SK-N-SH treated with all-trans-retinoic acid at 6 μM for 48 hours (cell line): ENCODE measurements at regions not wholly inside any gene's neighbourhood (a gene's known extent, or its start where the extent isn't known, plus 50 kb on each side); places are given as distances from the start of the nearest gene placed in this dataset.

Experiments used
- ARNTL ChIP-seq: fragments of 450-650 bp; formaldehyde crosslinking; IDR thresholded peaks from 2 replicates; pipeline ENCODE4 v1.5.0; 2020; ENCODE audit warnings: low read depth, mild to moderate bottlenecking, moderate library complexity, borderline replicate concordance
- CREB5 ChIP-seq: fragments of 250-450 bp; sonication (Bioruptor Pico); IDR thresholded peaks from 2 replicates; pipeline ENCODE4 v1.5.1; 2020; ENCODE audit warnings: low read depth, mild to moderate bottlenecking, moderate library complexity
- CSRNP3 ChIP-seq: fragments of 250-450 bp; sonication (Bioruptor Pico); IDR thresholded peaks from 2 replicates; pipeline ENCODE4 v1.5.1; 2021; ENCODE audit warnings: mild to moderate bottlenecking, moderate library complexity
- PATZ1 ChIP-seq: fragments of 250-450 bp; sonication (Bioruptor Pico); IDR thresholded peaks from 2 replicates; pipeline ENCODE4 v1.8.0; 2020; ENCODE audit warnings: mild to moderate bottlenecking, moderate library complexity, borderline replicate concordance
- POU6F1 ChIP-seq: fragments of 250-450 bp; sonication (Bioruptor Pico); IDR thresholded peaks from 2 replicates; pipeline ENCODE4 v1.8.0; 2021; ENCODE audit warnings: low read depth, mild to moderate bottlenecking, moderate library complexity, borderline replicate concordance
- PPARA ChIP-seq: fragments of 250-450 bp; sonication (Bioruptor Pico); IDR thresholded peaks from 2 replicates; pipeline ENCODE4 v1.5.0; 2020; ENCODE audit warnings: mild to moderate bottlenecking, borderline replicate concordance
- RARB ChIP-seq: fragments of 250-450 bp; sonication (Bioruptor Pico); IDR thresholded peaks from 2 replicates; pipeline ENCODE4 v1.8.0; 2021; ENCODE audit warnings: mild to moderate bottlenecking, moderate library complexity
- TCF4 ChIP-seq: fragments of 250-450 bp; sonication (Bioruptor Pico); IDR thresholded peaks from 2 replicates; pipeline ENCODE4 v1.8.0; 2021; ENCODE audit warnings: mild to moderate bottlenecking, moderate library complexity, borderline replicate concordance
- TSHZ2 ChIP-seq: fragments of 250-450 bp; sonication (Bioruptor Pico); IDR thresholded peaks from 2 replicates; pipeline ENCODE4 v1.5.0; 2020; ENCODE audit warnings: mild to moderate bottlenecking, moderate library complexity
- ZC3H10 ChIP-seq: fragments of 250-450 bp; sonication (Bioruptor Pico); IDR thresholded peaks from 2 replicates; pipeline ENCODE4 v1.5.1; 2021; ENCODE audit warnings: mild to moderate bottlenecking, moderate library complexity
- ZFP3 ChIP-seq: fragments of 250-450 bp; sonication (Bioruptor Pico); IDR thresholded peaks from 2 replicates; pipeline ENCODE4 v1.5.0; 2020; ENCODE audit warnings: mild to moderate bottlenecking, moderate library complexity
- ZFP30 ChIP-seq: fragments of 450-650 bp; formaldehyde crosslinking; IDR thresholded peaks from 2 replicates; pipeline ENCODE4 v1.5.0; 2022; ENCODE audit warnings: mild to moderate bottlenecking, moderate library complexity
- ZNF565 ChIP-seq: fragments of 450-650 bp; formaldehyde crosslinking; conservative IDR thresholded peaks from 2 replicates; pipeline ENCODE4 v1.5.0; 2020; ENCODE audit warnings: low read depth, mild to moderate bottlenecking, moderate library complexity
- ZNF8 ChIP-seq: fragments of 450-650 bp; formaldehyde crosslinking; IDR thresholded peaks from 2 replicates; pipeline ENCODE4 v1.5.0; 2020; ENCODE audit warnings: mild to moderate bottlenecking, moderate library complexity

- TF ChIP-seq POU6F1 = no peak
- no peak for TF ChIP-seq PATZ1
- TF ChIP-seq RARB = no peak
- TF ChIP-seq ZFP30 (CRISPR knock-in tag) = no peak
- no peak for TF ChIP-seq TCF4 (CRISPR knock-in tag)
- TF ChIP-seq TSHZ2 (CRISPR knock-in tag) = no peak
- TF ChIP-seq ZFP3 = no peak
- TF ChIP-seq ZNF565 (CRISPR knock-in tag) = no peak
- no peak for TF ChIP-seq CSRNP3
- TF ChIP-seq ZC3H10 (CRISPR knock-in tag) = no peak
- no peak for TF ChIP-seq ARNTL (CRISPR knock-in tag)
- TF ChIP-seq CREB5 = no peak
- no peak for TF ChIP-seq PPARA (CRISPR knock-in tag)
- TF ChIP-seq ZNF8 (CRISPR knock-in tag) = no peak
These were observed 256.7 kb upstream of the TLE3 start for GRCh38 chr15:70354346-70354905.
